Neuronal stem cell (in vitro differentiated cells): ENCODE measurements at regions not wholly inside any gene's neighbourhood (a gene's known extent, or its start where the extent isn't known, plus 50 kb on each side); places are given as distances from the start of the nearest gene placed in this dataset.
"Not testable (repeated sequence)": the region's sequence is repeated elsewhere in the genome, so short reads cannot be mapped to it uniquely, and the experiment has no call there.

Experiments used
- DNase-seq: peaks from one replicate; pipeline ENCODE4 v3.0.0-alpha.2; 2013; ENCODE audit warnings: low spot score
- H2AFZ ChIP-seq: one replicate; pipeline ENCODE4 v1.6.1; 2013; ENCODE audit warnings: mild to moderate bottlenecking, low read length, inconsistent platforms
- H2AK5ac ChIP-seq: 2 replicates; pipeline ENCODE4 v1.6.1; 2013; ENCODE audit warnings: low read depth, mild to moderate bottlenecking, inconsistent platforms, low read length, moderate library complexity, mixed read lengths
- H2BK120ac ChIP-seq: 2 replicates; pipeline ENCODE4 v1.6.1; 2013; ENCODE audit warnings: low read depth, mild to moderate bottlenecking, inconsistent platforms, low read length, moderate library complexity, mixed read lengths
- H2BK12ac ChIP-seq: one replicate; pipeline ENCODE4 v1.6.1; 2013; ENCODE audit warnings: low read length, inconsistent platforms
- H2BK15ac ChIP-seq: 2 replicates; pipeline ENCODE4 v1.6.1; 2013; ENCODE audit warnings: mild to moderate bottlenecking, low read length, inconsistent platforms, mixed read lengths
- H2BK5ac ChIP-seq: one replicate; pipeline ENCODE4 v1.6.1; 2013; ENCODE audit warnings: inconsistent platforms, mild to moderate bottlenecking, low read length, moderate library complexity
- H3K14ac ChIP-seq: one replicate; pipeline ENCODE4 v1.6.1; 2013; ENCODE audit warnings: low read length, inconsistent platforms
- H3K18ac ChIP-seq: 2 replicates; pipeline ENCODE4 v1.6.1; 2013; ENCODE audit warnings: low read length, inconsistent platforms
- H3K23ac ChIP-seq: 2 replicates; pipeline ENCODE4 v1.6.1; 2013; ENCODE audit warnings: low read depth, mild to moderate bottlenecking, mixed read lengths, low read length, inconsistent platforms; ENCODE audit not compliant: poor library complexity
- H3K27ac ChIP-seq: replicated peaks from 3 replicates; pipeline ENCODE4 v1.5.1; 2013; ENCODE audit warnings: low read length, inconsistent platforms
- H3K27me3 ChIP-seq, 3 experiments: 2 replicates each; pipeline ENCODE4 v1.6.1; 2013; ENCODE audit warnings: low read length in 3 of 3, mild to moderate bottlenecking in 2 of 3, inconsistent platforms in 1 of 3, low read depth in 1 of 3, mixed read lengths in 1 of 3, moderate library complexity in 1 of 3; ENCODE audit not compliant: control insufficient read depth in 3 of 3, insufficient read depth in 3 of 3
- H3K36me3 ChIP-seq, 2 donors: replicated peaks in 1 of 2; 2 replicates each; pipeline ENCODE4 v1.6.1; 2013; ENCODE audit warnings: low read length in 2 of 2; ENCODE audit not compliant: control insufficient read depth in 2 of 2, insufficient read depth in 2 of 2
- H3K4ac ChIP-seq: 2 replicates; pipeline ENCODE4 v1.6.1; 2013; ENCODE audit warnings: inconsistent platforms, mild to moderate bottlenecking, low read length, moderate library complexity
- H3K4me1 ChIP-seq, 2 donors: 1 replicate in 1 of 2; 2 replicates in 1 of 2; pipeline ENCODE4 v1.6.1; 2013; ENCODE audit warnings: low read length in 2 of 2, low read depth in 1 of 2; ENCODE audit not compliant: control insufficient read depth in 2 of 2, insufficient read depth in 1 of 2
- H3K4me2 ChIP-seq: one replicate; pipeline ENCODE4 v1.6.1; 2013; ENCODE audit warnings: mild to moderate bottlenecking, low read length, inconsistent platforms; ENCODE audit not compliant: insufficient read depth, poor library complexity, severe bottlenecking
- H3K4me3 ChIP-seq, 2 donors: 2 replicates each; pipeline ENCODE4 v1.5.1; 2013; ENCODE audit warnings: low read length in 2 of 2, mild to moderate bottlenecking in 2 of 2, inconsistent platforms in 1 of 2, moderate library complexity in 1 of 2
- H3K79me1 ChIP-seq: one replicate; pipeline ENCODE4 v1.6.1; 2013; ENCODE audit warnings: low read depth, mild to moderate bottlenecking, inconsistent platforms, low read length, moderate library complexity
- H3K9ac ChIP-seq: one replicate; pipeline ENCODE4 v1.6.1; 2013; ENCODE audit warnings: mild to moderate bottlenecking, low read depth, low read length, inconsistent platforms; ENCODE audit not compliant: poor library complexity
- H3K9me3 ChIP-seq, 2 donors: replicated peaks in 1 of 2; 2 replicates each; pipeline versions ENCODE3 to v1.6.1; 2013; ENCODE audit warnings: low read length in 2 of 2, mild to moderate bottlenecking in 2 of 2, inconsistent platforms in 1 of 2, low read depth in 1 of 2, mixed read lengths in 1 of 2, moderate library complexity in 1 of 2; ENCODE audit not compliant: control insufficient read depth in 2 of 2, insufficient read depth in 1 of 2
- H4K8ac ChIP-seq: one replicate; pipeline ENCODE4 v1.6.1; 2013; ENCODE audit warnings: low read depth, mild to moderate bottlenecking, inconsistent platforms, low read length, moderate library complexity
- H4K91ac ChIP-seq: one replicate; pipeline ENCODE4 v1.6.1; 2013; ENCODE audit warnings: low read length, low read depth, mild to moderate bottlenecking, inconsistent platforms; ENCODE audit not compliant: poor library complexity
- whole genome bisulfite sequencing, 2 donors: extraction: QIAGEN DNeasy Blood & Tissue Kit; methylation state at CpG; one replicate each; pipeline ENCODE4 v1.1.7; 2013; ENCODE audit warnings: missing lambda C conversion rate in 2 of 2, mixed read lengths in 1 of 2; ENCODE audit not compliant: insufficient read length in 2 of 2, insufficient replicate concordance in 1 of 2; ENCODE audit errors: extremely low coverage in 2 of 2; 5-methylcytosine and 5-hydroxymethylcytosine counted together

- no CpG with 5 or more reads among the region's 5 CpGs for WGBS, 2 donors
- H3K4me1 ChIP-seq = no peaks in the 10 kb centered on the region
- no peak overlapping the region for H2BK12ac ChIP-seq
- H3K9ac ChIP-seq = no peak overlapping the region
- H3K23ac ChIP-seq = no peak overlapping the region
- no peaks in the 10 kb centered on the region for H3K27me3 ChIP-seq
- H3K79me1 ChIP-seq = no peaks in the 10 kb centered on the region
- no peak overlapping the region for H2AFZ ChIP-seq
- H2BK5ac ChIP-seq = no peak overlapping the region
- no peak for DNase-seq
- no peak overlapping the region for H3K27ac ChIP-seq
- H3K4ac ChIP-seq = no peak overlapping the region
- no peak overlapping the region for H4K91ac ChIP-seq
- H2AK5ac ChIP-seq = no peak overlapping the region
- H4K8ac ChIP-seq = no peak overlapping the region
- no peak overlapping the region for H2BK120ac ChIP-seq
- H2BK15ac ChIP-seq = no peak overlapping the region
- H3K4me3 ChIP-seq = no peak overlapping the region
- no peaks in the 10 kb centered on the region for H3K9me3 ChIP-seq
- H3K14ac ChIP-seq = no peak overlapping the region
- H3K36me3 ChIP-seq = no peaks in the 10 kb centered on the region
- no peak overlapping the region for H3K4me2 ChIP-seq
- H3K18ac ChIP-seq = no peak overlapping the region
Observed at GRCh38 chr7:142513178-142513955, 235.9 kb upstream of the PRSS1 start.

- Histone ChIP-seq H4K91ac (no peak overlapping the region), H3K14ac (no peak overlapping the region), H2AK5ac (no peak overlapping the region), H2AFZ (no peak overlapping the region), H2BK5ac (no peak overlapping the region), H3K79me1 (no peaks in the 10 kb centered on the region), H3K4me3 (no peak overlapping the region), H3K18ac (no peak overlapping the region), H3K27ac (no peak overlapping the region), H2BK120ac (no peak overlapping the region), H3K9ac (no peak overlapping the region), H3K9me3 (no peaks in the 10 kb centered on the region), H3K23ac (no peak overlapping the region), H4K8ac (no peak overlapping the region), H3K27me3 (no peaks in the 10 kb centered on the region), H3K4me2 (no peak overlapping the region), H3K4ac (no peak overlapping the region), H3K36me3 (no peaks in the 10 kb centered on the region), H2BK12ac (no peak overlapping the region), H3K4me1 (no peaks in the 10 kb centered on the region), H2BK15ac (no peak overlapping the region)
- DNase-seq = no peak
- WGBS, 2 donors = no CpG with 5 or more reads among the region's 7 CpGs
Observed at GRCh38 chr7:142511801-142512200, 237.5 kb upstream of the PRSS1 start.

GRCh38 chr7:142511374-142511773, 237.9 kb upstream of the PRSS1 start:
- H4K8ac ChIP-seq = no peak overlapping the region
- H3K4me2 ChIP-seq = no peak overlapping the region
- H3K27me3 ChIP-seq = no peaks in the 10 kb centered on the region
- no peak overlapping the region for H2AFZ ChIP-seq
- no peaks in the 10 kb centered on the region for H3K79me1 ChIP-seq
- H2BK120ac ChIP-seq = no peak overlapping the region
- H3K4ac ChIP-seq = no peak overlapping the region
- H3K4me1 ChIP-seq = no peaks in the 10 kb centered on the region
- DNase-seq = no peak
- no peak overlapping the region for H2BK5ac ChIP-seq
- H2BK12ac ChIP-seq = no peak overlapping the region
- no peak overlapping the region for H2BK15ac ChIP-seq
- no peaks in the 10 kb centered on the region for H3K36me3 ChIP-seq
- no peak overlapping the region for H4K91ac ChIP-seq
- H3K23ac ChIP-seq = no peak overlapping the region
- no CpG with 5 or more reads among the region's 3 CpGs for WGBS, 2 donors
- H3K9me3 ChIP-seq = no peaks in the 10 kb centered on the region
- H2AK5ac ChIP-seq = no peak overlapping the region
- no peak overlapping the region for H3K9ac ChIP-seq
- no peak overlapping the region for H3K27ac ChIP-seq
- no peak overlapping the region for H3K14ac ChIP-seq
- H3K18ac ChIP-seq = no peak overlapping the region
- no peak overlapping the region for H3K4me3 ChIP-seq

GRCh38 chr7:142509235-142509634, 240.0 kb upstream of the PRSS1 start:
- H2BK15ac ChIP-seq, H3K27me3 ChIP-seq, H3K4me3 ChIP-seq, H3K27ac ChIP-seq, DNase-seq, H2AK5ac ChIP-seq, H2AFZ ChIP-seq, H3K9ac ChIP-seq, H3K18ac ChIP-seq, H3K4me1 ChIP-seq, H3K79me1 ChIP-seq, H2BK120ac ChIP-seq, H2BK12ac ChIP-seq, H3K23ac ChIP-seq, H3K4ac ChIP-seq, H3K36me3 ChIP-seq, H4K8ac ChIP-seq, H2BK5ac ChIP-seq, H3K14ac ChIP-seq, H3K9me3 ChIP-seq, H3K4me2 ChIP-seq, H4K91ac ChIP-seq: not testable (repeated sequence)
- no CpG with 5 or more reads among the region's 3 CpGs for WGBS, 2 donors
